Erythroblast (primary cell): ENCODE measurements at regions not wholly inside any gene's neighbourhood (a gene's known extent, or its start where the extent isn't known, plus 50 kb on each side); places are given as distances from the start of the nearest gene placed in this dataset.

Experiments
- GATA1 ChIP-seq: IDR thresholded peaks from 2 replicates; pipeline ENCODE4 v1.6.1; 2011; ENCODE audit warnings: low read depth, mild to moderate bottlenecking, control low read depth, low read length, moderate library complexity
- POLR2A ChIP-seq: IDR thresholded peaks from 2 replicates; pipeline ENCODE4 v1.6.1; 2011; ENCODE audit warnings: mild to moderate bottlenecking, low read length

DNA sequence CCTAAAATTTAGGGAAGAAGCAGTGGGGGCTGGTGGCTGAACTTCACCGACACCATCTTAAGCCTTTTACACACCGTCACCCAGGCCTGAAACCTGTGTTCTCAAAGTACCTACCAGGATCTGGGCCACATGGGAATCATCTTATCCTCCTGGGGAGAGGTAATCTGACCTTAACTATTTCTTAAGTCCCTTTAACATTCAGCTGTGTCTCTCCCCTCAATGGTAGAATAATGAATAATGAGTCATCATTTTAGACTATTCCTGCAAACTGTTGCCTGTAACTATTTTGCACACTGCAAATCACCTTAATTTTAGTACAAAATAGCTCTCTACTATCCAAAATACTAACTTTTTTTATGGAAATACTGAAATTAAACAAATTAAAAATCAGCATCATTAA is 149.4 kb upstream of the KLF7 start:
- no peak for TF ChIP-seq POLR2A
- TF ChIP-seq GATA1 = no peak
